IMR-90 (cell line): ENCODE measurements at regions not wholly inside any gene's neighbourhood (a gene's known extent, or its start where the extent isn't known, plus 50 kb on each side); places are given as distances from the start of the nearest gene placed in this dataset.

Experiments
- ATAC-seq: fragments of 200-7000 bp; cut with Tn5 transposase; 2 replicates; pipeline ENCODE4 v1.9.1; 2020; ENCODE audit warnings: low read depth, mild to moderate bottlenecking, moderate library complexity
- BruUV-seq: library from RNA; stranded (reverse); fragments of 400-500 nt; replicated peaks from 2 replicates; lab custom pipeline; 2021; lab: Mats Ljungman, UMichigan
- CTCF ChIA-PET: fragments of 300-600 bp; formaldehyde crosslinking; extraction: SDS; loops from one replicate; lab custom pipeline; 2021; ENCODE audit warnings: antibody characterized with exemption; lab: Yijun Ruan, JAX
- POLR2A ChIA-PET: fragments of 300-600 bp; sonication (Branson Sonifier 250); formaldehyde crosslinking; loops from one replicate; lab custom pipeline; 2022; ENCODE audit warnings: antibody characterized with exemption; ENCODE audit not compliant: unreplicated experiment; lab: Charles Lee
- DNase-seq: peaks from one replicate; pipeline ENCODE4 v3.0.0; 2013
- H2AFZ ChIP-seq: replicated peaks from 2 replicates; pipeline ENCODE3; 2013; ENCODE audit warnings: low read length, mild to moderate bottlenecking; ENCODE audit not compliant: poor library complexity
- H2AK5ac ChIP-seq: 2 replicates; pipeline ENCODE4 v1.6.1; 2013; ENCODE audit warnings: low read depth, low read length, inconsistent platforms
- H2AK9ac ChIP-seq: replicated peaks from 2 replicates; pipeline ENCODE3; 2013; ENCODE audit warnings: mild to moderate bottlenecking, low read depth, low read length, moderate library complexity; ENCODE audit not compliant: poor library complexity
- H2BK120ac ChIP-seq: 2 replicates; pipeline ENCODE4 v1.6.1; 2013; ENCODE audit warnings: low read depth, low read length, inconsistent platforms
- H2BK15ac ChIP-seq: 3 replicates; pipeline ENCODE4 v1.6.1; 2013; ENCODE audit warnings: low read depth, low read length, inconsistent platforms
- H2BK20ac ChIP-seq: 2 replicates; pipeline ENCODE4 v1.6.1; 2013; ENCODE audit warnings: low read depth, mild to moderate bottlenecking, inconsistent platforms, low read length, moderate library complexity
- H2BK5ac ChIP-seq: 2 replicates; pipeline ENCODE4 v1.6.1; 2013; ENCODE audit warnings: mild to moderate bottlenecking, low read depth, low read length, inconsistent platforms; ENCODE audit not compliant: poor library complexity, severe bottlenecking
- H3K14ac ChIP-seq: replicated peaks from 2 replicates; pipeline ENCODE4 v1.6.1; 2013; ENCODE audit warnings: low read depth, low read length, inconsistent platforms
- H3K18ac ChIP-seq: 2 replicates; pipeline ENCODE4 v1.6.1; 2013; ENCODE audit warnings: low read depth, low read length, control low read depth
- H3K23ac ChIP-seq: 2 replicates; pipeline ENCODE4 v1.6.1; 2013; ENCODE audit warnings: low read depth, low read length, inconsistent platforms
- H3K27ac ChIP-seq: 2 replicates; pipeline ENCODE4 v1.5.1; 2013; ENCODE audit warnings: mild to moderate bottlenecking, control low read depth, low read length; ENCODE audit not compliant: insufficient read depth
- H3K27me3 ChIP-seq: 2 replicates; pipeline ENCODE4 v1.6.1; 2013; ENCODE audit warnings: low read length; ENCODE audit not compliant: control insufficient read depth, insufficient read depth
- H3K36me3 ChIP-seq: 2 replicates; pipeline ENCODE4 v1.6.1; 2013; ENCODE audit warnings: low read length, mixed read lengths; ENCODE audit not compliant: control insufficient read depth, insufficient read depth
- H3K4ac ChIP-seq: 2 replicates; pipeline ENCODE4 v1.6.1; 2013; ENCODE audit warnings: low read depth, low read length, inconsistent platforms
- H3K4me1 ChIP-seq: 2 replicates; pipeline ENCODE4 v1.6.1; 2013; ENCODE audit warnings: low read length, mixed read lengths; ENCODE audit not compliant: control insufficient read depth, insufficient read depth
- H3K4me2 ChIP-seq: 2 replicates; pipeline ENCODE4 v1.6.1; 2013; ENCODE audit warnings: low read depth, mild to moderate bottlenecking, control low read depth, low read length, moderate library complexity
- H3K4me3 ChIP-seq: 2 replicates; pipeline ENCODE4 v1.5.1; 2013; ENCODE audit warnings: low read depth, mild to moderate bottlenecking, control low read depth, low read length, moderate library complexity; ENCODE audit not compliant: insufficient read depth
- H3K56ac ChIP-seq: 2 replicates; pipeline ENCODE4 v1.6.1; 2013; ENCODE audit warnings: low read length, inconsistent platforms; ENCODE audit not compliant: insufficient read depth; ENCODE audit errors: extremely low read depth
- H3K79me1 ChIP-seq, 2 experiments: 2 replicates each; pipeline ENCODE4 v1.6.1; 2013; ENCODE audit warnings: low read length in 2 of 2, inconsistent platforms in 1 of 2, low read depth in 1 of 2
- H3K9ac ChIP-seq: 2 replicates; pipeline ENCODE4 v1.6.1; 2013; ENCODE audit warnings: low read depth, low read length, control low read depth
- H3K9me1 ChIP-seq: 2 replicates; pipeline ENCODE4 v1.6.1; 2013; ENCODE audit warnings: low read length, inconsistent platforms; ENCODE audit not compliant: insufficient read depth
- H3K9me3 ChIP-seq: 2 replicates; pipeline ENCODE4 v1.6.1; 2013; ENCODE audit warnings: low read length; ENCODE audit not compliant: control insufficient read depth, insufficient read depth
- H4K20me1 ChIP-seq: 2 replicates; pipeline ENCODE4 v1.6.1; 2013; ENCODE audit warnings: low read length, inconsistent platforms; ENCODE audit not compliant: insufficient read depth
- H4K5ac ChIP-seq: 2 replicates; pipeline ENCODE4 v1.6.1; 2013; ENCODE audit warnings: mild to moderate bottlenecking, low read depth, low read length, control low read depth
- H4K8ac ChIP-seq, 2 experiments: 2 replicates each; pipeline ENCODE4 v1.6.1; 2013; ENCODE audit warnings: low read depth in 2 of 2, low read length in 2 of 2, control low read depth in 1 of 2, inconsistent platforms in 1 of 2
- H4K91ac ChIP-seq: 2 replicates; pipeline ENCODE4 v1.6.1; 2013; ENCODE audit warnings: low read depth, low read length, inconsistent platforms; ENCODE audit not compliant: insufficient read depth
- BHLHE40 ChIP-seq: fragments of 150-350 bp; IDR thresholded peaks from 2 replicates; pipeline ENCODE4 v1.6.1; 2016; ENCODE audit warnings: mild to moderate bottlenecking, low read depth, low read length
- CHD1 ChIP-seq: IDR thresholded peaks from 2 replicates; pipeline ENCODE4 v1.6.1; 2012; ENCODE audit warnings: low read depth, low read length, improper control_type of control experiment
- CTCF ChIP-seq: conservative IDR thresholded peaks from 2 replicates; pipeline ENCODE4 v1.5.1; 2012; ENCODE audit warnings: mild to moderate bottlenecking, low read depth, low read length, improper control_type of control experiment
- ELK1 ChIP-seq: fragments of 150-350 bp; IDR thresholded peaks from 2 replicates; pipeline ENCODE4 v1.6.1; 2016; ENCODE audit warnings: low read depth, mild to moderate bottlenecking, low read length, moderate library complexity, borderline replicate concordance
- FOS ChIP-seq: fragments of 150-350 bp; IDR thresholded peaks from 2 replicates; pipeline ENCODE4 v1.6.1; 2016; ENCODE audit warnings: low read depth, low read length
- MAFK ChIP-seq: IDR thresholded peaks from 2 replicates; pipeline ENCODE4 v1.6.1; 2012; ENCODE audit warnings: low read depth, low read length, improper control_type of control experiment
- MAZ ChIP-seq: IDR thresholded peaks from 2 replicates; pipeline ENCODE4 v1.6.1; 2012; ENCODE audit warnings: low read depth, mild to moderate bottlenecking, low read length, improper control_type of control experiment, moderate library complexity, borderline replicate concordance
- RAD21 ChIP-seq: IDR thresholded peaks from 2 replicates; pipeline ENCODE4 v1.6.1; 2012; ENCODE audit warnings: low read length, improper control_type of control experiment
- RFX5 ChIP-seq: IDR thresholded peaks from 2 replicates; pipeline ENCODE4 v1.8.0; 2012; ENCODE audit warnings: low read depth, mild to moderate bottlenecking, low read length, moderate library complexity
- SMC3 ChIP-seq: fragments of 150-350 bp; IDR thresholded peaks from 2 replicates; pipeline ENCODE4 v1.6.1; 2016; ENCODE audit warnings: low read depth, mild to moderate bottlenecking, antibody characterized with exemption, low read length, moderate library complexity
- USF2 ChIP-seq: fragments of 150-350 bp; IDR thresholded peaks from 2 replicates; pipeline ENCODE4 v1.6.1; 2017; ENCODE audit warnings: mild to moderate bottlenecking, antibody characterized with exemption, low read length, low read depth
- dilution Hi-C: fragments of 300-500 bp; cut with HindIII; formaldehyde crosslinking; loops from one replicate; pipeline ENCODE4 v1.14.3; 2018; ENCODE audit warnings: low sequenced_read_pairs; ENCODE audit not compliant: unreplicated experiment
- in situ Hi-C: fragments of 300-500 bp; cut with MboI; formaldehyde crosslinking; loops from 3 replicates; pipeline ENCODE4 v1.14.3; 2019; ENCODE audit warnings: low sequenced_read_pairs, inconsistent platforms, mixed read lengths
- intact Hi-C: fragments of 100-400 bp; cut with micrococcal nuclease; formaldehyde crosslinking; loops from 2 replicates; pipeline ENCODE4 v1.10.0; 2022

GRCh38 chr1:106447466-106447865 lies 609.0 kb upstream of the PRMT6 start:
- no peak overlapping the region for H4K8ac ChIP-seq
- ChIA-PET POLR2A (no interaction called here), CTCF (no interaction called here)
- H4K20me1 ChIP-seq: no peaks in the 10 kb centered on the region
- no peak overlapping the region for H2BK20ac ChIP-seq
- no peaks in the 10 kb centered on the region for H3K9me1 ChIP-seq
- no peaks in the 10 kb centered on the region for H3K36me3 ChIP-seq
- H3K4ac ChIP-seq: no peak overlapping the region
- H2BK120ac ChIP-seq: no peak overlapping the region
- H3K27ac ChIP-seq: no peak overlapping the region
- no peak overlapping the region for H3K9ac ChIP-seq
- H3K27me3 ChIP-seq: no peaks in the 10 kb centered on the region
- dilution Hi-C loops: no loop called here
- no peaks in the 10 kb centered on the region for H3K79me1 ChIP-seq
- H3K4me1 ChIP-seq: no peaks in the 10 kb centered on the region
- TF ChIP-seq MAFK: no peak
- no peak for TF ChIP-seq FOS
- TF ChIP-seq RFX5: no peak
- TF ChIP-seq SMC3: no peak
- TF ChIP-seq CTCF: no peak
- no peak for TF ChIP-seq BHLHE40
- no peak for TF ChIP-seq ELK1
- TF ChIP-seq MAZ: no peak
- TF ChIP-seq CHD1: no peak
- TF ChIP-seq RAD21: no peak
- TF ChIP-seq USF2: no peak
- no peak overlapping the region for H3K4me3 ChIP-seq
- H2AK9ac ChIP-seq: no peak overlapping the region
- no TSS peak for BruUV-seq
- no peak overlapping the region for H2BK15ac ChIP-seq
- H3K14ac ChIP-seq: no peak overlapping the region
- H4K5ac ChIP-seq: no peak overlapping the region
- H2AFZ ChIP-seq: no peak overlapping the region
- intact Hi-C loops: no loop called here
- no peak overlapping the region for H2BK5ac ChIP-seq
- no peak overlapping the region for H3K56ac ChIP-seq
- H4K91ac ChIP-seq: no peak overlapping the region
- no peak overlapping the region for H2AK5ac ChIP-seq
- ATAC-seq: no peak
- H3K4me2 ChIP-seq: no peak overlapping the region
- no peaks in the 10 kb centered on the region for H3K9me3 ChIP-seq
- H3K23ac ChIP-seq: no peak overlapping the region
- H3K18ac ChIP-seq: no peak overlapping the region
- in situ Hi-C loops: no loop called here
- no peak for DNase-seq
